ENCODE measurements at regions not wholly inside any gene's neighbourhood (a gene's known extent, or its start where the extent isn't known, plus 50 kb on each side); places are given as distances from the start of the nearest gene placed in this dataset.

Small RNA genes in the stretch of these regions (small RNA-seq; reads per million reads assigned to genes)
- 0 reads per million in 4 donors for gene AC137499.1
